ENCODE measurements at regions not wholly inside any gene's neighbourhood (a gene's known extent, or its start where the extent isn't known, plus 50 kb on each side); places are given as distances from the start of the nearest gene placed in this dataset.

- H3K9me3 ChIP-seq (ENCODE audit: control insufficient read depth, low read depth, low read length) = no peaks in the 10 kb centered on the region
- H3K4me3 ChIP-seq (ENCODE audit: low read length) = no peak overlapping the region
- no peak overlapping the region for H3K27ac ChIP-seq (ENCODE audit: low read length)
- no peaks in the 10 kb centered on the region for H3K27me3 ChIP-seq (ENCODE audit: control insufficient read depth, insufficient read depth, low read length)
- H3K9ac ChIP-seq (ENCODE audit: low read length) = no peak overlapping the region
- no peaks in the 10 kb centered on the region for H3K4me1 ChIP-seq (ENCODE audit: control insufficient read depth, low read depth, low read length)
- no peaks in the 10 kb centered on the region for H3K36me3 ChIP-seq (ENCODE audit: control insufficient read depth, low read depth, low read length)
These were observed 439.1 kb downstream of the DMAC1 start for GRCh38 chr9:7360513-7360912.

GRCh38 chr9:7358876-7359275, 440.7 kb downstream of the DMAC1 start:
- Histone ChIP-seq H3K27me3 (ENCODE audit: control insufficient read depth, insufficient read depth, low read length) (no peaks in the 10 kb centered on the region), H3K4me3 (ENCODE audit: low read length) (no peak overlapping the region)

DNA sequence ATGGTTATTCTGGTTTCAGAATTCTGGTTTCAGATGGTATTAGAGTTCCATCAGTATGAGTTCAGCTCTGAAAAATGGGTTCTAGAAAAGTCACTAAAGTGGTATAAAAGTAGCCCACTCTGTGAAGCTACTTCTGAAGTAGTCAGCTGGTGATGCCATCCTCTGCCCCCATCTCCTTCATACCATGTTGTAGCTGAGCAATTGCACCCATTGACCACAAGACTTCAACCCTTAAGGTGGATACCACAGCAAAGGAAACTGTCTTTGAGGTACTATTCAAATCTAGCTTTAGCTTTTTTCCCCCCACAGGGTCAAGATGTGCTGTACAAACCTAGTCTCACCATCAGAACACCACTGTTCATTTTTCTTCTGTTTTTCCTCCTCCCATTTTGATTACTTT, 444.9 kb downstream of the DMAC1 start:
- Histone ChIP-seq H3K36me3 (ENCODE audit: control insufficient read depth, low read depth, low read length) (no peaks in the 10 kb centered on the region), H3K4me3 (ENCODE audit: low read length) (no peak overlapping the region), H3K27me3 (ENCODE audit: control insufficient read depth, insufficient read depth, low read length) (no peaks in the 10 kb centered on the region), H3K9me3 (ENCODE audit: control insufficient read depth, low read depth, low read length) (no peaks in the 10 kb centered on the region), H3K4me1 (ENCODE audit: control insufficient read depth, low read depth, low read length) (no peaks in the 10 kb centered on the region), H3K9ac (ENCODE audit: low read length) (no peak overlapping the region), H3K27ac (ENCODE audit: low read length) (no peak overlapping the region)

More at GRCh38 chr9:7358876-7359275, 440.7 kb downstream of the DMAC1 start:
- Histone ChIP-seq H3K36me3 (ENCODE audit: control insufficient read depth, low read depth, low read length) (no peaks in the 10 kb centered on the region), H3K9me3 (ENCODE audit: control insufficient read depth, low read depth, low read length) (no peaks in the 10 kb centered on the region), H3K9ac (ENCODE audit: low read length) (no peak overlapping the region), H3K4me1 (ENCODE audit: control insufficient read depth, low read depth, low read length) (no peaks in the 10 kb centered on the region), H3K27ac (ENCODE audit: low read length) (no peak overlapping the region)

DNA sequence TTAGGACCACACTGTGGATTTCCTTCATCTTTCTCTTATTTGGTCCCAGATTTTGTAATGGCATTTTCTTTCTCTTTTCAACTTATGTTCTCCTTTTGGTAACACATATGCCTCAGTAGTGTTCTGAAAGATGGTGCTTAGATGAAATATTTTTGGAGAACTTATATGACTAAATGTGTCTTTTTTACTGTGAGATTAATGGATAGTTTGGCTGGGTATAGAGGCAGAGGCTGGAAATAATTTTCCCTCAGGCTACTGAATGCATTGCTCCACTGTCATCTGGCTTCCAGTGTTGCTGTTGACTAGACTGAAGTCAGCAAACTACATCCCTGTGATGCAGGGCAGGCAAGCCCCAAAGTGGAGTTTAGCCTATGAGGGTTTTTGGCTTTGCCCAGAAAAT, 450.9 kb downstream of the DMAC1 start:
- Histone ChIP-seq H3K27me3 (ENCODE audit: control insufficient read depth, insufficient read depth, low read length) (no peaks in the 10 kb centered on the region), H3K9me3 (ENCODE audit: control insufficient read depth, low read depth, low read length) (no peaks in the 10 kb centered on the region), H3K27ac (ENCODE audit: low read length) (no peak overlapping the region), H3K9ac (ENCODE audit: low read length) (no peak overlapping the region), H3K4me1 (ENCODE audit: control insufficient read depth, low read depth, low read length) (no peaks in the 10 kb centered on the region), H3K36me3 (ENCODE audit: control insufficient read depth, low read depth, low read length) (no peaks in the 10 kb centered on the region), H3K4me3 (ENCODE audit: low read length) (no peak overlapping the region)

- Histone ChIP-seq H3K27me3 (ENCODE audit: control insufficient read depth, insufficient read depth, low read length) (no peaks in the 10 kb centered on the region), H3K9me3 (ENCODE audit: control insufficient read depth, low read depth, low read length) (no peaks in the 10 kb centered on the region), H3K4me3 (ENCODE audit: low read length) (no peak overlapping the region), H3K27ac (ENCODE audit: low read length) (no peak overlapping the region), H3K36me3 (ENCODE audit: control insufficient read depth, low read depth, low read length) (no peaks in the 10 kb centered on the region), H3K4me1 (ENCODE audit: control insufficient read depth, low read depth, low read length) (no peaks in the 10 kb centered on the region), H3K9ac (ENCODE audit: low read length) (no peak overlapping the region)
These were observed 452.0 kb downstream of the DMAC1 start for GRCh38 chr9:7347556-7347955.

GRCh38 chr9:7346144-7346543, 453.4 kb downstream of the DMAC1 start:
- Histone ChIP-seq H3K27ac (ENCODE audit: low read length) (no peak overlapping the region), H3K27me3 (ENCODE audit: control insufficient read depth, insufficient read depth, low read length) (no peaks in the 10 kb centered on the region), H3K9ac (ENCODE audit: low read length) (no peak overlapping the region), H3K4me3 (ENCODE audit: low read length) (no peak overlapping the region), H3K4me1 (ENCODE audit: control insufficient read depth, low read depth, low read length) (no peaks in the 10 kb centered on the region), H3K36me3 (ENCODE audit: control insufficient read depth, low read depth, low read length) (no peaks in the 10 kb centered on the region), H3K9me3 (ENCODE audit: control insufficient read depth, low read depth, low read length) (no peaks in the 10 kb centered on the region)

DNA sequence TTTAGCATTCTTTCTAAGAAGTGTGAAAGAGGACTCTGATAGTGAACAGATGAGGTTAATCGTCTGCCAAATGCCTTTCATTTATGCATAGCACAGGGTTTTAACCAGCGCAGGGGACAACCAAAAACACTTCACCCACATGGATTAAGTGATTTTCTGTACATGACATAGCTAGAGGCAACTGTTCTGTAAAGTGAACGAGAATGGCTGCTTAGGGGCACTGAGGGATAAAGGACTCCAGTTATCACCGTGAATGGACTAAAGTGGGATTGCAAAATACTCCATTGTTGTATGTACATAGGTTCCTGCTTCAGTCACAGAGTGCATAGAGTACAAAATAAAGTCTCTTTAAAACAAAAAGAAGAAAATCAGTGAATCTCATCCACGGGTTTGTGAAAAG, 456.8 kb downstream of the DMAC1 start:
- Histone ChIP-seq H3K27me3 (ENCODE audit: control insufficient read depth, insufficient read depth, low read length) (no peaks in the 10 kb centered on the region), H3K36me3 (ENCODE audit: control insufficient read depth, low read depth, low read length) (no peaks in the 10 kb centered on the region)

GRCh38 chr9:7342229-7342628, 457.3 kb downstream of the DMAC1 start:
- no peaks in the 10 kb centered on the region for H3K9me3 ChIP-seq (ENCODE audit: control insufficient read depth, low read depth, low read length)
- H3K4me1 ChIP-seq (ENCODE audit: control insufficient read depth, low read depth, low read length) = no peaks in the 10 kb centered on the region
- no peaks in the 10 kb centered on the region for H3K36me3 ChIP-seq (ENCODE audit: control insufficient read depth, low read depth, low read length)
- H3K27ac ChIP-seq (ENCODE audit: low read length) = no peak overlapping the region
- H3K4me3 ChIP-seq (ENCODE audit: low read length) = no peak overlapping the region
- H3K9ac ChIP-seq (ENCODE audit: low read length) = no peak overlapping the region
- H3K27me3 ChIP-seq (ENCODE audit: control insufficient read depth, insufficient read depth, low read length) = no peaks in the 10 kb centered on the region

More for the DNA sequence above, 456.8 kb downstream of the DMAC1 start:
- no peaks in the 10 kb centered on the region for H3K9me3 ChIP-seq (ENCODE audit: control insufficient read depth, low read depth, low read length)
- no peak overlapping the region for H3K4me3 ChIP-seq (ENCODE audit: low read length)
- no peak overlapping the region for H3K27ac ChIP-seq (ENCODE audit: low read length)
- H3K4me1 ChIP-seq (ENCODE audit: control insufficient read depth, low read depth, low read length) = no peaks in the 10 kb centered on the region
- H3K9ac ChIP-seq (ENCODE audit: low read length) = no peak overlapping the region

- H3K4me1 ChIP-seq (ENCODE audit: control insufficient read depth, low read depth, low read length) = no peaks in the 10 kb centered on the region
- no peak overlapping the region for H3K27ac ChIP-seq (ENCODE audit: low read length)
- H3K9me3 ChIP-seq (ENCODE audit: control insufficient read depth, low read depth, low read length) = no peaks in the 10 kb centered on the region
- H3K27me3 ChIP-seq (ENCODE audit: control insufficient read depth, insufficient read depth, low read length) = no peaks in the 10 kb centered on the region
- no peaks in the 10 kb centered on the region for H3K36me3 ChIP-seq (ENCODE audit: control insufficient read depth, low read depth, low read length)
- no peak overlapping the region for H3K4me3 ChIP-seq (ENCODE audit: low read length)
- H3K9ac ChIP-seq (ENCODE audit: low read length) = no peak overlapping the region
These were observed 458.0 kb downstream of the DMAC1 start for GRCh38 chr9:7341571-7341970.

- Histone ChIP-seq H3K9me3 (ENCODE audit: control insufficient read depth, low read depth, low read length) (no peaks in the 10 kb centered on the region), H3K36me3 (ENCODE audit: control insufficient read depth, low read depth, low read length) (no peaks in the 10 kb centered on the region), H3K27ac (ENCODE audit: low read length) (no peak overlapping the region), H3K9ac (ENCODE audit: low read length) (no peak overlapping the region), H3K4me3 (ENCODE audit: low read length) (no peak overlapping the region), H3K27me3 (ENCODE audit: control insufficient read depth, insufficient read depth, low read length) (no peaks in the 10 kb centered on the region), H3K4me1 (ENCODE audit: control insufficient read depth, low read depth, low read length) (no peaks in the 10 kb centered on the region)
These were observed 459.1 kb downstream of the DMAC1 start for GRCh38 chr9:7340451-7340850.

DNA sequence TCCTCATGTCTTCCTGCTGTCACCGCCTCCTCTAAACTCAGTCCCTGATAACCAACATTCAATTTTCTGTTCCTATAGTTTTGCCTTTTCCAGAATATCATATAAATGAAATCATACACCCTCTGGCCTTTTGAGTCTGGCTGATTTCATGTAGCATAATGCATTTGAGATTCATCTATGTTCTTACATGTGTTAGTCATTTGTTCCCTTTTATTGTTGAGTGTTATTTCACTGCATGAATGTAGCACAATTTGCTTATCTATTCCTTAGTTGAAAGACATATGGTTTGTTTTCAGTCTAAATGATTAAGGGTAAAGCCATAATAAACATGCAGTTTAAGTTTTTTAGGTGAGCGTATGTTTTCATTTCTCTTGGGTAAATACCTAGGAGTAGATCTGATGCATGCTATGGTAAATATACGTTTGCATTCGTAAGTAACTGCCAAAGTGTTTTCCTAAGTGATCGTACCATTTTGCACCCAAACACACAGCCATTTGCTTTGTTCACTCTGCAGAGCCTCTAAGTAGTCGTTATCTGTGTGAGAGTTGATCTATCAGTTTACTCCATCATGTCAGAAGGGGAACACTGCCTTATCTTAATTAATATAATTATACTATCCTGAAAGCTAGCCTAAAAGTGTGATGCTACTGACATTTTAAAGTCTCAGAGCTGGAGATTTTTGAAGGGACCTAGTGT, 460.8 kb downstream of the DMAC1 start:
- H3K36me3 ChIP-seq (ENCODE audit: control insufficient read depth, low read depth, low read length) = no peaks in the 10 kb centered on the region
- H3K27ac ChIP-seq (ENCODE audit: low read length) = no peak overlapping the region
- no peak overlapping the region for H3K9ac ChIP-seq (ENCODE audit: low read length)
- H3K27me3 ChIP-seq (ENCODE audit: control insufficient read depth, insufficient read depth, low read length) = no peaks in the 10 kb centered on the region
- H3K9me3 ChIP-seq (ENCODE audit: control insufficient read depth, low read depth, low read length) = no peaks in the 10 kb centered on the region
- H3K4me1 ChIP-seq (ENCODE audit: control insufficient read depth, low read depth, low read length) = no peaks in the 10 kb centered on the region
- no peak overlapping the region for H3K4me3 ChIP-seq (ENCODE audit: low read length)

DNA sequence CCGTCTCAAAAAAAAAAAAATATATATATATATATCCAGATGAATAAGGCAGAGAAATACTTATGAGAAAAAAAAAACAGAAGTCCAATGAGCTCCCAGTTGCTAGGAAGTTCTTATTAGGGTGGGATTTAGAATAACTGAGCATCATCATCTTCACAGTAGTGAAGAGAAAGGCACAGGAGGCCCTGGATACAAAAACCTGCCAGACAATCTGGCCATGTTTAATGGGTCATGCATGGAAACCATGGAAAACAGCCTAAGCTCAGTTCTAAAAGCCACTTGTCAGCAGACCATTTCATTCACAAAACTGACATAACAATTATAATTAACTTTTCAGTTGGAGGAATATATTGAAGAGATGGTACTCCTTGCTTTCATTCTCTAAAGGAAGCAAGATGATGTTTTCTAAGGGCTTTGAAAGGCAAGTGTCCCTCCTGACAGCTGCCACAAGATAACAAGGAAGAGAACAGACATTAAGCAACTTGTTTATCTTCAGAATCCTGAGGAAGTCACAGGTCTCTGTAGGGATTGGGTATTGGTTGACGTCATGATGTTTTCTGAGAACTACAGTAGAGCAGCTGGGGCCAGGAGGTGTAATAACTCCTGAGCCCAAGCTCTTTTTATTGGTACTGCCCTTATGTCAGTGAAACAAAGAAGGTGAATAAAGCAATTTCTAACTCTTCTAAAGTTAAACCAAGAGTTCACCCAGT, 463.1 kb downstream of the DMAC1 start:
- Histone ChIP-seq H3K4me3 (ENCODE audit: low read length) (no peak overlapping the region), H3K27ac (ENCODE audit: low read length) (no peak overlapping the region), H3K9me3 (ENCODE audit: control insufficient read depth, low read depth, low read length) (no peaks in the 10 kb centered on the region), H3K27me3 (ENCODE audit: control insufficient read depth, insufficient read depth, low read length) (no peaks in the 10 kb centered on the region), H3K4me1 (ENCODE audit: control insufficient read depth, low read depth, low read length) (no peaks in the 10 kb centered on the region), H3K9ac (ENCODE audit: low read length) (no peak overlapping the region), H3K36me3 (ENCODE audit: control insufficient read depth, low read depth, low read length) (no peaks in the 10 kb centered on the region)
